NAMALWA (cell line): ENCODE measurements at regions not wholly inside any gene's neighbourhood (a gene's known extent, or its start where the extent isn't known, plus 50 kb on each side); places are given as distances from the start of the nearest gene placed in this dataset.
"Not testable (repeated sequence)": the region's sequence is repeated elsewhere in the genome, so short reads cannot be mapped to it uniquely, and the experiment has no call there.

Experiments
- DNase-seq: peaks from one replicate; pipeline ENCODE4 v3.0.0-alpha.2; 2015; ENCODE audit warnings: low spot score

- no peak for DNase-seq
These were observed 1035.2 kb upstream of the SLIT2 start for GRCh38 chr4:19216476-19216875.

- no peak for DNase-seq
These were observed 1037.0 kb upstream of the SLIT2 start for GRCh38 chr4:19214591-19215186.

DNA sequence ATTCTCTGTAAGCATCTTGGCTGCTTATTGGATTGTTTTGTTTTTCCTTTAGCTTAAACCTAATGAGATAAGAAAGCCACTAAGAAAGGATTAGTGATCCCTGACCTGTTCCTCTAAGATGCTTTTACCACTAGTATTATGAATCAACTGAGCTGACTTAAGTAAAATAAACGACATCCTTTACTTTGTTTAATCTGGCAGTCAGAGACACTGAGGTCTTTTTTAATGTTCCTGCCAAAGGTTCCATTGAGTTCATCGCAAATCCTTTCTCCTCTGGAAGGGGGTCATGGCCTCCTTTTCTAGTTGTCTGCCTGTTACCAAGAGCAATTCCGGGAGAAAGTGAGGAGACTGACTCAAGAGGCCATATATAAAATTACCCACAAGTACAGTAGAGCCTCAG lies 1038.3 kb upstream of the SLIT2 start:
- DNase-seq = no peak

- DNase-seq = no peak
These were observed 1045.9 kb upstream of the SLIT2 start for GRCh38 chr4:19205853-19206252.

DNA sequence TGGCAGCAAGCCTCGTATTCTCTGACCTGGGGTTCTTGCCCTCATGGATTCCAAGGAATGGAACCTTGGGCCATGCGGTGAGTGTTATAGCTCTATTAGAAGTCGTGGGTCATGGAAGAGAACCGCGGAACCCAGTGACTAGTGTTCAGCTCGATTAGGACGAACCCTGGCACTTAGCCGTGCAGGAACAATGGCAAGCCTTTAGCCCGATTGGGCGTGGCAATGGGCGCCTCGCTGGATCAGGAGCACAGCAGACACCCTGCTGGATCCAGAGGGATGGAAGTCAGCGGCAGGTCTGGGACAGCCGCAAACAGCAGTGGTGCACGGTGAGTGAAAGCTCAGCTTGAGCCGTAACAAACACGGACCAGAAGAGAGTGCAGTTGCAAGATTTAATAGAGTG lies 1053.9 kb upstream of the SLIT2 start:
- not testable (repeated sequence) for DNase-seq

GRCh38 chr4:19195696-19196095 lies 1056.0 kb upstream of the SLIT2 start:
- no peak for DNase-seq

DNA sequence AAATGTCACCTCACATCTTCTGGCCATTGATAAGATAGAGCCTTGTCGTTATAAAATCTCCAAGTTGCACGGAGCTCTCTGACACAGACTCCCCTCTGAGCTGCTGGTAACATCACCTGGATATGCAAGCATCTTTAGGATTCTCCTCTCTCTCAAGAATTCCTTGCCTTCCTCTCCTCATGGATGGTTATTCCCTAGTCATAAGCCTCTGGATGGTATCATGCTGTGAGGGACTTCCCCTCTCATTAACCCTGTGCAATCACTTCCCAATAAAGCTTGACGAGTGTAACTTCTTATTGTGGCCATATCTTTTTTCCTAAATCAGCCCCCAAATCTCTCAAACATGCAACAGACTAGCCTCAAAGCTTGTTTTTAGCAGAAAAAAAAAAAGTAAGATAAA lies 1057.0 kb upstream of the SLIT2 start:
- DNase-seq = no peak

GRCh38 chr4:19193274-19193981 lies 1058.3 kb upstream of the SLIT2 start:
- DNase-seq = no peak

DNA sequence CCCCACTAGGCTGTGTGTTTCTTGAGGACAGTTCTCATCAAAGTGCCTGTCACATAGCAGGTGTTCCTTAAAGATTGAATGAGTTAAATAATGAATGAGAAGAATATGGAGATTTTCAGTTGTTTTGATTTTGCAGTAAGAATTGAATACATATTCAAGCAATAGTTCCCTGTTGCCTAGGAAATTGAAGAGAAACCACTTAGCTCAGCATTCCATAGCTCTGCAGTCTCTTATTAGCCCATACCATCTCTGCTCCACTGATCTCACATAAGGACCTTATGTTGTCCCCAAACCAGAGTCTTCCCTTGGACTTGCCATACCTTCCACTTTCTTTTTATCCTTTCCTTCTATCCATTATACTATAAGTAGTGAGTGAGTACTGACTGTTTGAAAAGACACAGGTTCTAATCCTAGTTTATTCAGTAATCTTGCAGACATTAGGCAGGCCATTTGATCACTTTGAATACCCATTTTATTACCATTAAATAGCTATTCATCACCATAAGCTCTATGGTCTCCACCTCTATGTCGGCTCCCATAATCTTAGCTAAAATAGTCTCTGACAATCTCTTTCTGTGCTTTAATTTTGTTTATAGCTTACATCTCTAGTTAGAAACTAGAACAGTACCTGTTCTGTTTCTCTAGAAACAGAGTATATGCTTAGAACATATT lies 1059.6 kb upstream of the SLIT2 start:
- no peak for DNase-seq

DNA sequence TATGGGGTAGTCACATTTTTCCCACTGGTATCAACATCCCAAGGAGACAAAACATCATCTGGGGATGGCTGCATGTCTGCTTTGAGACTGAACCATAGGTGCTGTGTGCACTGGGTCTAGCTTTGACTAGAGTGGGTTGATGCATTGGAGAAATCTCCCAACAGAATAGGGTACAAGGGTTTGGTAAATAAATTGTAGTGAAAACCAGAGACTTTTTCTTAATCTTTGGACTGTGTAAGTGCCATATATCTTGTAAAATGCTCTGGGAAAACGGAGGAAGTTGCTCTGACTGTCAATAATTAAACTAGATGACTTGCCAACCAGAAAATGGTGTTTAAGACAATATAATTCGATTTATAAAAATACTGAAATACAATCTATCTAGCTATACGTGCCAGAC lies 1064.0 kb upstream of the SLIT2 start:
- no peak for DNase-seq

- DNase-seq = no peak
These were observed 1064.6 kb upstream of the SLIT2 start for GRCh38 chr4:19187096-19187495.

DNA sequence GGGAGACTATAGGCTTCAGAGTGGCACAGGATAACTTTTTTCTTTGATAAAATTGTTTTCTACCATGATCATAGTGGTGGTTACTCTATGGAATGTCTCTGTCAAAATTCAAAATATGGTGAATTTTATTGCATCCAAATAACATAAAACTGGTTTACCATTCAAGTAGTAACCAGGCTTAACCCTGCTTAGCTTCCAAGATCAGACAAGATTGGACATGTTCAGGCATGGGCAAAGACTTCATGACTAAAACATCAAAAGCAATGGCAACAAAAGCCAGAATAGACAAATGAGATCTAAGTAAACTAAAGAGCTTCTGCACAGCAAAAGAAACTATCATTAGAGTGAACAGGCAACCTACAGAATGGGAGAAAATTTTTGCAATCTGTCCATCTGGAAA lies 1070.1 kb upstream of the SLIT2 start:
- DNase-seq = not testable (repeated sequence)

DNA sequence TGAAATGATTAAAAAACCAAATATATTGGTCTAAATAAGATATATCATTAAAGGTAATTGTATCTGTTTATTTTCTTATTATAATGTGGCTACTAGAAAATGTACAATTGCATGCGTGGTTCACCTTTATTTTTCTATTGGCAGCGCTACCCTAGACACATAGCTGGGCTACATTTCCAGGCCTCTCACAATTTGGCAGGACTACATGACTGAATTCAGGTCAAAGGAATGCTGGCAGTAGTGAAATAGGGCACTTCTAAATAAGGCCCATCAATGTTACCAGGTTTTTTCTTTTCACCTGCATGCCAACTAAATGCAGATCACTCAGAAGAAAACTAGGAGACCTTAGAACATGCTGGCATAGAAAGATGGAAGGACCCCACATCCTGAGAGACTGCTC lies 1072.9 kb upstream of the SLIT2 start:
- DNase-seq = no peak

- DNase-seq = no peak
These were observed 1074.1 kb upstream of the SLIT2 start for GRCh38 chr4:19177616-19178015.

DNA sequence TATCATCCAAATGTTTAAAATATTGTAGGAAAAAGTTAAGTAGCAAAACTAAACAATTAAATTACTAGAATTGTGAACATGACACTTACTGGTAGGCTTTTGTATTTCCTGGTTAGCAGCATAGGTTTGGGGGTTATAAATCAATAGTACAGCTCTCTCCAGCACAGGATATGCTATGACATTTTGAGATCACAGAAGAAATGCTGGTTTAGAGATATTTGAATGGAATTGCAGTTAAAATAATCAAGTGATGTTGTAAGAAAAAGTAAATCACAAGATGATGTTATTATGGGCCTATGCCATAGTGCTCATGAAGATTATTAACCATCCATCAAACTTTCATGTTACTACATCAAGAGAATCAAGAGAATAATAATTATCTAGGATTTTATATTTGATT lies 1079.9 kb upstream of the SLIT2 start:
- DNase-seq = no peak

- DNase-seq = no peak
These were observed 1084.4 kb upstream of the SLIT2 start for GRCh38 chr4:19167311-19167710.

- no peak for DNase-seq
These were observed 1087.4 kb upstream of the SLIT2 start for GRCh38 chr4:19164334-19164733.

- DNase-seq = no peak
These were observed 1091.8 kb upstream of the SLIT2 start for GRCh38 chr4:19159874-19160273.

DNA sequence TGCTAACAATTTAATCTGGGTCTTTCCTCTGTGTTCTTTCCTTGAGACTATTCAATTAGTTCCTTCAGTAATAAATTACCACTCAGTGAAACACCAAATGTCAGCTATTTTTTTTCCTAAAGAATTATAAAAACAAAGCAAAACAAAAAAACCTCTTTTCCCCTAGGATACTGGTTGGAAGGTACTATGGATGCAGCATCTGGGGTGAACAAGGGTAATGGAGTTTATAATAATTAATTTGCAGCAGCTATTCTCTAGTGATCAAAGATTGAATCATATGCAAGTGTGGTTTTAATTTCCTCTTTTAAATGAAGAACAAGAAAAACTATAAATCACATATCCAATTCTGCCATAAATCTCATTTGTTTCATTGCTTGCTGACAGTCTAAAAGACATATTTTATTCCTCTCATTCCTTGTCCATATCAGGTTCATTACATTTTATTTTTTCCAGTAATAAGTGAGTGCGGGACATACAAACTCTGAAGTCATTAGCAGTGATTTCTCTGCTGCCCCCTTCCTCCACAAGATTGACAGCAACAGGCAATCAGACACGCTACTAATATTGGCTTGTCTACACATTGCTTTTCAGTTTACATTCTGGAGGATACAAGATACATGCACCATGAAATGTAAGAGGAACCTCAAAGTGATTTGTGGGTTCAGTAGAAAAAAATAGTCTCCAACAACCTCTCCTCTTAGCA lies 1093.4 kb upstream of the SLIT2 start:
- DNase-seq = no peak

GRCh38 chr4:19156786-19157185 lies 1094.9 kb upstream of the SLIT2 start:
- DNase-seq = no peak

GRCh38 chr4:19155568-19155967 lies 1096.1 kb upstream of the SLIT2 start:
- no peak for DNase-seq

DNA sequence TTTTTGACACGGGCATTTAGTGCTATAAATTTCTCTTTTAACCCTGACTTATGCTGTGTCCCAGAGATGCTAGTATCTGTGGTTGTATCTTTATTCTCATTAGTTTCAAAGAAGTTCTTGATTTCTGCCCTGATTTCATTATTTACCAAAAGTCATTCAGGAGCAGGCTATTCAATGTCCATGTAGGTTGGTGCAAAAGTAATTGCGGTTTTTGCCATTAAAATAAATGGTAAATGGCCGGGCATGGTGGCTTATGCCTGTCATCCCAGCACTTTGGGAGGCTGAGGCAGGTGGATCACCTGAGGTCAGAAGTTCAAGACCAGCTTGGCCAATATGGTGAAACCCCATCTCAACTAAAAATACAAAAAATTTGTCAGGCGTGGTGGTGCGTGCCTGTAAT lies 1097.4 kb upstream of the SLIT2 start:
- DNase-seq = not testable (repeated sequence)

GRCh38 chr4:19152264-19152663 lies 1099.4 kb upstream of the SLIT2 start:
- DNase-seq = no peak
